Suppressor macrophage (primary cell): ENCODE measurements at regions not wholly inside any gene's neighbourhood (a gene's known extent, or its start where the extent isn't known, plus 50 kb on each side); places are given as distances from the start of the nearest gene placed in this dataset.

ENCODE experiments used
- DNase-seq, 4 experiments: peaks; one replicate each; pipeline ENCODE4 v3.0.0-alpha.2; 2020 to 2022

DNA sequence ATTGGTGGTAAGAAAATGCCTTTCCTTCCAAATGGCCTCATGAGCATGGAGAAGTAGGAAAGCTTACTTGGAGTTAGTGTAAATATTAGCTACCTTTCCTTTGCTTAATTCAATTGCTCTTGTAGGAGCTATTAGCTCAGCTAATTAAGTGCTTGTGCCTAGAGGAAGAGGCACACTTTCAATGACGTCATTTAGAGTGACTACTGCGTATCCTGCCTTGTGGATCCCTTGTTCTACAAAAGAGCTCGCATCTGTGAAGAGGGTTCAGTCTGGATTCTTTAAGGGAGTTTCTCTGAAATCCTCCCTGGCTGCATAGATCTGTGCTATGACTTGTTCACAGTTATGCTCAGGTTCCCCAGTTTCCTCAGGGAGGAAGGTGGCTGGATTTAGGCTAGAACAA lies 122.5 kb upstream of the SPHKAP start:
- no peak for DNase-seq

DNA sequence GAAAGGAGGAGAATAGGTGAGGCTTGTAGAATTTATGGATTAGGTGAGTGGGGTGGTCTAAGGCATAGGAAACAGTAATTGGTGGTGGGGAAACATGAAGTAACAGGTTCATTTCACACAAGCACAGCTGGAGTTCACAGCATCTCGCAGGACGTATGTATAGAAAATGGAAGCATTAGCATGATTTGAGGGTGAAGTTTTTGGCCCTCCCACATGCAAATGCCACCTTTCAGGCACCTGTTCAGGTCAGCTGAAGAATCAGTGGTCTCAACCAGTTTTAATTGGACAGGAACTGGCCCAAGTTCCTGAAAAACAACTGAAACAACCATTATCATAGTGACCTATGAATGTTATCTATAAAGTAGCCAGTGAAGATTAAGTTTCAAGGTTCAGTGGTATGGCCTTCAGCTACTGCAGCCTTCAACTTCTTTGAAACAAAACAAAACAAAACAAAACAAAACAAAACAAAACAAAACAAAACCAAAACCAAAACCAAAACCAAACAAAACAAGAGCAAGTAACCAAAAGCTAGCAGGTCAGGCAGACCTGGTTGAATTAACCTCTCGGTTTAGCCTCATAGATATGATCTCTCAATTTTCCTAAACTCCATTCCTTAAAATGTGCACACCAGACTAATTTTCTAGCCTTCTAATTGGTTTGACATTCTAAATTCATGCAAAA lies 102.1 kb upstream of the SPHKAP start:
- DNase-seq = no peak

DNA sequence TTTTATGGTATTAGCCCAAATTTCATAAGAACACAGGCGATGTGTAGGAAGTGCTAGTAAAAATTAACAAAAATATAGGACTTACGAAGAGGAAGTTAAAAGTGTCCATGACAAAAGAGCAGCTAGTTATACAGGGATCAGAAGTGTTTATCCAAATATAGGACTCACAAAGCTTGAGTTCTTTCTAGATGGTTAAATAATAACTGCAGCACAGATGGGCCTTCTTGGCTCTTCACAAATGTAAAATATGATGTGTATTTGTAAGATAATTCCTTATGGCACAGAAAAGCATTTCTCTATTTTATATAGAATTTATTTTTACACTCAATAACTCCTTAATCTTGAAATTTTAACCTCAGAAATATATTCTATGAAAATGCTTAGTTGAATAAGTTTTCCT lies 100.9 kb upstream of the SPHKAP start:
- DNase-seq = no peak

DNA sequence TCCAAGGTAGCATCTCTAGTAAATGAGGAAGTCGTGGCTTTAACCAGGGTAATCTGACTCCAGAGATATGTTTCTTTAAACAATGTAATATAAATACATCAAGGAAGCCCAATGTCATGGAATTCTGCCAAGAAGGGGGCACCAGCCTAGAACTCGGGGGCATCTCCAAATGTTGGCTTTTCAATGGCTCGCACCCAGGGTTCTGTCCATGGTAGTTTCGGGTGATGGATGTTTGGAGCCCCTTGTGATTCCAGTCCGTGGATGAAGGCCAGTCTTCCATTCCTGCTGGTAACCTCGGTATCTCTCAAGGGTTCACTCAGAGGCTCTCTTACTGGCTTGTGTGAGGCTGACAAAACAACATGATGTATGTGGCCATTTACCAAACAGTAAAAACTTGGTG lies 91.7 kb upstream of the SPHKAP start:
- DNase-seq = no peak

DNA sequence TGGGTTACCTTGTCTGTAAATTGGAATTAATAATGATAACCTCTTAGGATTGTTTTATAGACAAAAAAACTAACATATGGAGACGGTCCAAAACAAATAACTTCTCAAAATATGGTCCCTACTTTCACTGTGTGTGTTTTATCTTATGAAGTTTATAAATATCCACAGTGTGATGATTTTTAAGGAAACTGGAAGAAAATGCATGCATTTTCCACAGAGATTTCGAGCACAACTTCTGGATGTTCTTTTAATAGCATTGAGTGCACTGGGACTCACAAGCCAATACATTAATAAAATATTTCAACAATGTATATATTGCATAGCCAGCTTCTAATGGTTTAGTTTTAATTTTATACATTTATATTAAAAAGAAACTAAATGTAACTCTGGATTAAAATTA lies 87.9 kb upstream of the SPHKAP start:
- DNase-seq = no peak

DNA sequence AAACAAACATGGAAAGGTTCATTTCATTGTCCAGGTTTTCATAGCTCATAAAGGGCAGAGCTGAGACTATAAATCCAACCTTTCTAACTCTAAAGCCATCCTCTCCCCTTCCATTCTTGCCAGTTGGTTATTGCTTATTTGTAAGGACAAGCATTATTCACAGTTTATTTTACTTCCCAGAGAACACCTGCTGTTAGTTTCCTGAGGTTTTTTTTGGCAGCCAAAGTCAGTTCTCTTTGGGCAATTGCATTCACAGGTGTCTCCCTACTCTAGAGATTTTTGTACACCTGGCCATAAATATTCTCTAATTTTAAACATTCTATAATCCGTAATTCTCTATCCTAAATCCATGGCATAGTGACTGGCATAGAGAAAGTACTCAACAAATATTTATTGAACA lies 87.3 kb upstream of the SPHKAP start:
- no peak for DNase-seq

DNA sequence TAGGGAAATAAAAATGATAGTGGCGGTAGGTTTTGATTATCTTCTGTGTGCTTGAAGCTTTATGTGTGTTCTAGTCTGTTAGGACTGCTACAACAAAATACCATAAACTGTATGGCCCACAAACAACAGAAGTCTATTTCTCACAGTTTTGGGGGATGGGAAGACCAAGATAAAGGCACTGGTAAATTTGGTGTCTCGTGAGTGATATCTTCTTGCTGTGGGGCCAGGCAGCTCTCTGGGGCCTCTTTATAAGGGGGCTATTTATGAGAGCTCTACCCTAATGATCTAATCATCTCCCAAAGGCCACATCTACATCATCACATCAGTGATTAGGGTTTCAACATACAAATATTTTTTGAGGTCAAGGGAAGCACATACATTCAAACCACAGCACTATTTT lies 86.8 kb upstream of the SPHKAP start:
- no peak for DNase-seq

DNA sequence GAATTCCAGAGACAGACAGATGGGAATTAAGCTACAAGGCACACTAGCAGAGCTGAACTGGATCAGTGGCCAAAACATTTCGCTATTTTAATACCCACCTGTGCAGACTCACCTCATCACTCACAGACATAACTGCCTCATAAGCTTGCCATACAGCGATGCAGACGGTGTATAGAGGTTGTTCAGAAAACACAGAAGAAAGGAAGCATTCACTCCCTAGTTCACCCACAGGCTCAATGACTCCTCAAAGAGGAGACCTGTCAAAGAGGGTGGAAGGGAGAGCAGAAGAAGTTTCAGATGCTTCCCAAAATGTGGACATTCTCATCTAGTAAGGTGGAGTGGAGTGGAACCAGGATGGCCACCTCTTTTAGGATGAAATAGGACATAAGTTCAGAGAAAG lies 81.7 kb upstream of the SPHKAP start:
- DNase-seq = no peak

DNA sequence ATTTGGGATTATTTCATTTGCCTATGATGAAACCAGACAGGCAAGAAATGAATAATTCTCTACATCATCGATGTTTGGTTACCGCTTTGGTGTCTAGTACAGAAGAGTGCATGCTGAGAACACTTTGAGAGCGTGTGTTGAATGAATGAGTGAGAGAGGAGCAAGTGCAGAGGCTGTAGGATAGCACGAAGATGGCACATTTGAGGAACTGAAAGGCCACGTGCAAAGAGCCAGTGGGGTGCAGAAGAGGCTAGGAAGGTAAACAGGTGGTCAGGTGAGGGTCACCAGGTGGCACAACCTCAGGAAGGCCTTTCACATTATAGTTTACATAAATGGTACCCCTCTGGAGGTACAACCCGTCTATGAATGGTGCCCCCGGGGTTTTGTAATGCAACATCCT lies 80.1 kb upstream of the SPHKAP start:
- DNase-seq = no peak

DNA sequence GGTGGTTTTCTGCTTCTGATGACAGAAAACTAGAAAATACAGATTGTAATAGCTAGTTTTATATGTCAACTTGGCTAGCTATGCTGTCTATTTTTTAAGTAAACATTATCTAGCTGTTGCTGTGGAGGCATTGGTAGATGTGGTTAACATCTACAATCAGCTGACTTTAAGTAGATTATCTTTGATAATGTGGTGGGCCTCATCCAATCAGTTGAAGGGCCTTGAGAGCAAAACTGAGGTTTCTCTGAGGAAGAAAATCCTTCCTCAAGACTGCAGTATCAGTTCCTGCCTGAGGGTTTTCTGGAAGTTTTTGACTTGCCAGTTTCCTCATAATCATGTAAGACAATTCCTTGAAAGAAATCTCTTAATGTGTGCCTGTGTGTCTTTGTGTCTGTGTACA lies 75.9 kb upstream of the SPHKAP start:
- DNase-seq = no peak

DNA sequence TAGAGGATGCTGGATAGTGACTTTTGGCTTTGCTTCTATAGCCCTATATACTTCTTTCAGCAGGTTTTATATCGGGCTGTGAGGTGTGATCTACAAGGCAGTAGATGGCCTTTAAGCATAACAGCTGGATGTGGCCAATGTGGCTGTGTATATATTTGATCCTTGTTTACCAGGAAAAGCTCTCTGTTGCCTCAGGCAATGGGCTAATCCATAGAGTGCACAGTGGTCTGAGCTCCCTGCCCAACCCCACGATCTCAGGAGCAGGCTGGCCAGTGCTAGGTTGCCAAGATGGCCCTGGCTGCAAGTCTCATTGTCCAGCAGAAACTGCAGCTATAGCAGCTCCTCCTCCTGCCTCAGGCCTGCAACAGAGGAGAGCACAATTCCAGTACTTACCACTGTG lies 72.3 kb upstream of the SPHKAP start:
- no peak for DNase-seq

DNA sequence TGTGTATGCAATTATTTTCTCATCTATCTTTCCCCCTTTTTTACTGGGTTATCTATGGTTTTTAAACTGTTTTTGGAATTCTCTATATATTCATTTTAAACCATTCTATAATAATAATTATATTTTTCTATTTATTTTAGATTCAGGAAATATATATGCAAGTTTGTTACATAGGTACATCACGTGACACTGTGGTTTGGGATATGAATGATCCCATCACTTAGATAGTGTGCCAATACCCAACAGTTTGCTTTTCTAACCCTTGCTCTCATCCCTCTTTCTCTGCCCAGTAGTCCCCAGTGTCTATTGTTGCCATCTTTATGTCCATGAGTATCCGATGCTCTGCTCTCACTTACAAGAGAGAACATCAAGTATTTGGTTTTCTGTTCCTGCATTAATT lies 65.8 kb upstream of the SPHKAP start:
- no peak for DNase-seq

DNA sequence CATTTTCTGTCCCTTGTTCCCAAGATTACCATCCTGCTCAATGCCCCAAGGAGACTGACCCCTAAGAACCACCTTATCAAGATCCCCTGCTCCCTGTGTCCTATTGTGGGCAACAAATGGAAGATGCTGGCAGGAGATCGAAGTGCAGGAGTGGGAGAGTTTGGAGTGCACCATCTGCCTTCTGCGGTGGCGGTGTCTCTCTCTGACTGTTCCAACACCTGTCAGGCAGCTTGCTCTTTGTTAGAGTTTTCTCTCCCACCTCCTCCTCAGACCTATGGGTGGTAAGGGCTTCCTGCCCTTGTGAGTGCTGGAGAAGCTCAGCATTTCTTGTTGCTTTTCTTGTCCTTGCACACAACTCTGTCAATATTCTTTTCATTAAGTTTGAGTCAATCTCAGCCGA lies 64.1 kb upstream of the SPHKAP start:
- DNase-seq = no peak

DNA sequence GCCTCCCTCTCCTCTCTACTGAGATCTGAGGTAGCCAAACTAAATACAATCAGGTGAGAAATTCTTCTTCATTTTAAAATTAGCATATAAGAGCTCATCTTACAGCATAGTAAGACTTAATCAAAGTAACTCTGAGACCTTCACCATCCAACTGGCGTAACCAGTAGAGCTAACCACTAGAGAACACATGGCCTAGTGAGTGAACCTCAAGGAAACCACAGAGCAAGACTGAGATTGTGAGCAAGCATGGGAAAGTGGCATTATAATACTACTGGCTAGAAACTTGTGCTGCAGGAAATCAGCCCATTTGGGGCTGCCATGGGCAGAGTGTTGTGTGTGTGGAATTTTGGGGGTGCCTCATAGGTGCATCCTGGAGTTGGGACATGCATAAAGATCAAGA lies 61.1 kb upstream of the SPHKAP start:
- no peak for DNase-seq

DNA sequence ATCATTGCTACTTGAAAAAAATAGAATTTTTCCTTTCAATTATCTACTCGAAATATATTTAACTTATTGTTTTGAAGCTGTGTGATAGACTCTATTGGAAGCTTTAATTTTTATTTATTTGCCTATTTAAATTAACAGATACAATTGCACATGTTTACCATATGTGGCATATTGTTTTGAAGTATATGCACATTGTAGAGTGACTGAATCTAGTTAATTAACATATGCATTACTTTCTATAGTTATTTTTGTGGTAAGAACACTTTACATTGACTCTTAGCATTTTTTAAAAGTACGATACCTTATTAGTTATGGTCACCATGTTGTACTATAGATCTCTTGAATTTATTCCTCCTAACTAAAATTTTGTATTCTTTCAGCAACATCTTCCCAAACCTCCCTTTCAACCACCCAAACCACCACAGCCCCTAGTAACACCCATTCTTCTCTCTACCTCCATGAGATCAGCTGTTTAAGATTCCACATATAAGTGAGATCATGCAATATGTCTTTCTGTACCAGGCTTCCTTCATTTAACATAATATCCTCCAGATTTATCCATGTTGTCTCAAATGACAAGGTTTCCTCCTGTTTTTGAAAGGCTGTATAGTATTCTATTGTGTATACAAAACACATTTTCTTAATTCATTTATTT lies 58.5 kb upstream of the SPHKAP start:
- no peak for DNase-seq

DNA sequence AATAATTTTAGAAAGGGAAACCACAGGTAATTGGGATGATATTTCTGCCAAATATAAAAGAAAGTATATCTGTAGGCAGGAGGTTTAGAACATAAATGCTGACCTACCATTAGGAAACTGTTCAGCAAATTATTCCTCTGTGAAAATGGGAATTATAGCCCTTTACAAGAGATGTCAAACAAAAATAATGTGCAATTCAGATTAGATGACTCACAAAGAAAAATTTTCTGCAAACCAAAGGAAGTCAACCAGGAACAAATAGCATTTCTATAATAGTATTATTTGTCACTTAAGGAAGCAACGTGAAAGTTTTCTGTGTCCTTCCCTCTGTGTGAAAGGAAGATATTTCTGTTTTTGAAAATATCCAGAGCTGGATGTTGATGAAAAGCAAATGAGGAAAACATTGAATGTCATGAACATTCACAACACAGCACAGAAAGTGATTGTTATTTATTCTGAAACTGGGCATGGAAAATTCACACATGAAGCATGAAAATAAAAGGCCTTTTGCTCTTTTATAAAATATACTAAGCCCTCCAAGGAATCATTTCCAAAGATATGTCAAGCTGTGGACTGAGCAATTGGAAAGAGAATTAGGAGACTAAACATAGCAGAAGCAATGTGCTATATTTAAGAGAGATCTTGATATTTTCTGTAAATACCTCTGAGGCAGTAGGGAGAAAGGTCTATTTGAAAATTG lies 57.9 kb upstream of the SPHKAP start:
- no peak for DNase-seq
